UCSD-AML1 (cell line): ENCODE measurements at regions not wholly inside any gene's neighbourhood (a gene's known extent, or its start where the extent isn't known, plus 50 kb on each side); places are given as distances from the start of the nearest gene placed in this dataset.
"Not testable (repeated sequence)": the region's sequence is repeated elsewhere in the genome, so short reads cannot be mapped to it uniquely, and the experiment has no call there.

Experiments used
- DNase-seq: peaks from one replicate; lab custom pipeline; 2025; ENCODE audit not compliant: unreplicated experiment; lab: John Stamatoyannopoulos, UW

GRCh38 chr6:792662-793061, 99.7 kb upstream of the EXOC2 start:
- no peak for DNase-seq

- no peak for DNase-seq
Measured at GRCh38 chr6:788058-788457, 95.1 kb upstream of the EXOC2 start.

GRCh38 chr6:786946-787763, 94.2 kb upstream of the EXOC2 start:
- DNase-seq: no peak

- no peak for DNase-seq
Measured at GRCh38 chr6:783966-784735, 91.2 kb upstream of the EXOC2 start.

- DNase-seq: no peak
Measured at GRCh38 chr6:782141-782540, 89.2 kb upstream of the EXOC2 start.

GRCh38 chr6:781350-781961, 88.5 kb upstream of the EXOC2 start:
- no peak for DNase-seq

- no peak for DNase-seq
Measured at GRCh38 chr6:780706-781105, 87.8 kb upstream of the EXOC2 start.

- no peak for DNase-seq
Measured at GRCh38 chr6:776951-777350, 84.0 kb upstream of the EXOC2 start.

GRCh38 chr6:776528-776931, 83.6 kb upstream of the EXOC2 start:
- DNase-seq: no peak

- no peak for DNase-seq
Measured at GRCh38 chr6:775863-776262, 82.9 kb upstream of the EXOC2 start.

GRCh38 chr6:771683-772082, 78.7 kb upstream of the EXOC2 start:
- not testable (repeated sequence) for DNase-seq

- DNase-seq: no peak
Measured at GRCh38 chr6:767755-768512, 75.0 kb upstream of the EXOC2 start.

- DNase-seq: no peak
Measured at GRCh38 chr6:766625-767024, 73.7 kb upstream of the EXOC2 start.

- no peak for DNase-seq
Measured at GRCh38 chr6:761997-762396, 69.1 kb upstream of the EXOC2 start.

- DNase-seq: no peak
Measured at GRCh38 chr6:760982-761955, 68.3 kb upstream of the EXOC2 start.

GRCh38 chr6:759729-760128, 66.8 kb upstream of the EXOC2 start:
- no peak for DNase-seq

GRCh38 chr6:756224-756623, 63.3 kb upstream of the EXOC2 start:
- DNase-seq: no peak

GRCh38 chr6:754202-754601, 61.3 kb upstream of the EXOC2 start:
- DNase-seq: no peak

- no peak for DNase-seq
Measured at GRCh38 chr6:753486-753885, 60.5 kb upstream of the EXOC2 start.

GRCh38 chr6:752438-752837, 59.5 kb upstream of the EXOC2 start:
- DNase-seq: no peak
